Loucy (cell line): ENCODE measurements at regions not wholly inside any gene's neighbourhood (a gene's known extent, or its start where the extent isn't known, plus 50 kb on each side); places are given as distances from the start of the nearest gene placed in this dataset.
"Not testable (repeated sequence)": the region's sequence is repeated elsewhere in the genome, so short reads cannot be mapped to it uniquely, and the experiment has no call there.

Source experiments
- CTCF ChIP-seq: fragments of 200-600 bp; sonication (generic); conservative IDR thresholded peaks from 2 replicates; pipeline ENCODE4 v1.5.1; 2014; ENCODE audit warnings: mild to moderate bottlenecking, antibody characterized with exemption, low read length
- EZH2phosphoT487 ChIP-seq: fragments of 200-600 bp; IDR thresholded peaks from 2 replicates; pipeline ENCODE4 v1.6.1; 2018; ENCODE audit warnings: antibody characterized with exemption, mild to moderate bottlenecking, moderate library complexity, borderline replicate concordance

DNA sequence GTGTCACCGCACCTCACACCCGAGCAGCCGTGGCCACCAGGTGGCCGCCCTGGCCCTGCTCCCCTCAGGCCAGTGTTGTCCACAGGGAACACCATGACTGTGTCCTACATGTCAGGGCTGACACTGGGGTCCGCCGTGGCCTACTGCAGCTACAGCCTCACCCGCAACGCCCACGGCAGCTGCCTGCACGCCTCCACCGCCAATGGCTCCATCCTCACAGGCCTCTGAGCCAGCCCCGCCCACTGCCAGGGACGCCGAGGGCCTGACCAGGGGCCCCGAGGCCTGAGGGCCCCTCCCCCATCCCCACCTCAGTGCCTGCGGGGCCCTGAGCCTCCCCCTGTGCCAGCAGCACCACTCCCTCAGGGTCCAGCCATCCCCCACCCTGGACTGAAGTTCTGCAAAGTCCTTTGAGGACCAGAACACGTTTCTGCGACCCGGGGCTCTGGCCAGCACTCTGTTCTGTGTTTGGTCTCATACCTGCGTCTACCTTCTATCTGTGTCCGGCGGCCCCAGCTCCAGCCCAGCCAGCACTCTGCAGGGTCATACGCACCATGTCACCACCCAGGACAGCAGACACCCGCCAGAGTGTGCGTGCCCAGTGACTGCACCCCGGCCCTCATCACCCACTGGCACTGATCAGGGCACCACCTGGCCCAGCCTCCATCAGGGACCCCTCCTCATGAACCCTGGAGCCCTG lies 436.1 kb upstream of the ZNF722 start:
- TF ChIP-seq CTCF, EZH2phosphoT487: not testable (repeated sequence)
